Panc1 (cell line): ENCODE measurements at regions not wholly inside any gene's neighbourhood (a gene's known extent, or its start where the extent isn't known, plus 50 kb on each side); places are given as distances from the start of the nearest gene placed in this dataset.

ENCODE experiments used
- CTCF ChIP-seq: fragments of 450-650 bp; IDR thresholded peaks from 2 replicates; pipeline ENCODE4 v1.5.1; 2017; ENCODE audit warnings: mild to moderate bottlenecking
- POLR2AphosphoS5 ChIP-seq: IDR thresholded peaks from 2 replicates; pipeline ENCODE4 v1.6.1; 2012; ENCODE audit warnings: mild to moderate bottlenecking, low read depth, low read length, moderate library complexity
- REST ChIP-seq, 2 experiments: IDR thresholded peaks; 2 replicates each; pipeline ENCODE4 v1.6.1; 2011 to 2012; ENCODE audit warnings: low read depth in 2 of 2, control low read depth in 1 of 2, low read length in 1 of 2, mild to moderate bottlenecking in 1 of 2, moderate library complexity in 1 of 2; ENCODE audit not compliant: insufficient read depth in 1 of 2
- SIN3A ChIP-seq: IDR thresholded peaks from 2 replicates; pipeline ENCODE4 v1.6.1; 2012; ENCODE audit warnings: low read depth, mild to moderate bottlenecking, low read length, moderate library complexity, borderline replicate concordance; ENCODE audit not compliant: insufficient read depth
- TCF7L2 ChIP-seq: IDR thresholded peaks from 2 replicates; pipeline ENCODE4 v1.6.1; 2011; ENCODE audit warnings: mild to moderate bottlenecking, low read depth, low read length, inconsistent platforms

- TF ChIP-seq CTCF (no peak), REST (IDR thresholded peaks at IDR 0.05; ENCODE audit: insufficient read depth in 1 of 2, low read depth in 2 of 2, low read length in 1 of 2) (no peak), SIN3A (no peak), POLR2AphosphoS5 (no peak), TCF7L2 (no peak)
Measured at GRCh38 chr12:90061809-90062208, 353.2 kb upstream of the ATP2B1 start.
